PC-3 (cell line): ENCODE measurements at regions not wholly inside any gene's neighbourhood (a gene's known extent, or its start where the extent isn't known, plus 50 kb on each side); places are given as distances from the start of the nearest gene placed in this dataset.

Experiments
- ATAC-seq: fragments of 200-7000 bp; cut with Tn5 transposase; 2 replicates; pipeline ENCODE4 v1.9.1; 2020; ENCODE audit warnings: mild to moderate bottlenecking, moderate library complexity
- BruUV-seq: library from RNA; stranded (reverse); fragments of 400-500 nt; replicated peaks from 2 replicates; lab custom pipeline; 2021; lab: Mats Ljungman, UMichigan
- CTCF ChIA-PET: fragments of 300-600 bp; sonication (Branson Sonifier 250); formaldehyde crosslinking; loops from one replicate; lab custom pipeline; 2022; ENCODE audit warnings: antibody characterized with exemption; lab: Charles Lee
- POLR2A ChIA-PET: fragments of 300-600 bp; sonication (Branson Sonifier 250); formaldehyde crosslinking; loops from one replicate; lab custom pipeline; 2022; ENCODE audit warnings: antibody characterized with exemption; ENCODE audit not compliant: unreplicated experiment; lab: Charles Lee
- DNase-seq: peaks from one replicate; pipeline ENCODE4 v3.0.0-alpha.2; 2015
- H2AFZ ChIP-seq: fragments of 300-600 bp; sonication (generic); 2 replicates; pipeline ENCODE4 v1.6.0; 2016; ENCODE audit warnings: antibody characterized with exemption, low read length
- H3F3A ChIP-seq: fragments of 300-600 bp; sonication (generic); one replicate; pipeline ENCODE4 v1.6.0; 2017; ENCODE audit warnings: antibody characterized with exemption, low read length, control low read depth, mild to moderate bottlenecking; ENCODE audit not compliant: unreplicated experiment
- H3K27ac ChIP-seq: fragments of 300-600 bp; sonication (generic); 2 replicates; pipeline ENCODE4 v1.5.1; 2016; ENCODE audit warnings: mild to moderate bottlenecking, low read length
- H3K27me3 ChIP-seq: fragments of 300-600 bp; sonication (generic); 2 replicates; pipeline ENCODE4 v1.6.1; 2016; ENCODE audit warnings: low read length, mixed read lengths
- H3K36me3 ChIP-seq: fragments of 300-600 bp; sonication (generic); 2 replicates; pipeline ENCODE4 v1.6.1; 2016; ENCODE audit warnings: low read depth, mixed run types, low read length, mixed read lengths
- H3K4me1 ChIP-seq: fragments of 300-600 bp; sonication (generic); 2 replicates; pipeline ENCODE4 v1.5.1; 2016; ENCODE audit warnings: low read length; ENCODE audit not compliant: insufficient read depth
- H3K4me2 ChIP-seq: fragments of 300-600 bp; sonication (generic); 2 replicates; pipeline ENCODE4 v1.6.0; 2016; ENCODE audit warnings: low read length
- H3K4me3 ChIP-seq: fragments of 300-600 bp; sonication (generic); 2 replicates; pipeline ENCODE4 v1.5.1; 2016; ENCODE audit warnings: mild to moderate bottlenecking, low read length, mixed read lengths
- H3K79me2 ChIP-seq: fragments of 300-600 bp; sonication (generic); 2 replicates; pipeline ENCODE4 v1.6.1; 2017; ENCODE audit warnings: low read length, mixed read lengths
- H3K9ac ChIP-seq: fragments of 300-600 bp; sonication (generic); 2 replicates; pipeline ENCODE4 v1.6.0; 2016; ENCODE audit warnings: mild to moderate bottlenecking, low read length
- H3K9me2 ChIP-seq: fragments of 300-600 bp; sonication (generic); replicated peaks from 2 replicates; pipeline ENCODE4 v1.6.1; 2016; ENCODE audit warnings: mixed run types, low read length, mixed read lengths
- H3K9me3 ChIP-seq: fragments of 300-600 bp; sonication (generic); 2 replicates; pipeline ENCODE4 v1.6.1; 2016; ENCODE audit warnings: low read length, mixed read lengths
- H4K20me1 ChIP-seq: fragments of 300-600 bp; sonication (generic); 2 replicates; pipeline ENCODE4 v1.6.1; 2016; ENCODE audit warnings: low read length, mixed read lengths
- CTCF ChIP-seq: fragments of 300-600 bp; sonication (generic); conservative IDR thresholded peaks from 2 replicates; pipeline ENCODE4 v1.5.1; 2017; ENCODE audit warnings: antibody characterized with exemption, low read depth, mild to moderate bottlenecking, low read length
- EZH2 ChIP-seq: fragments of 300-600 bp; sonication (generic); IDR thresholded peaks from one replicate; pipeline ENCODE4 v1.6.1; 2017; ENCODE audit warnings: antibody characterized with exemption, mild to moderate bottlenecking, low read length; ENCODE audit not compliant: unreplicated experiment
- EZH2phosphoT487 ChIP-seq: fragments of 300-600 bp; sonication (generic); IDR thresholded peaks from 2 replicates; pipeline ENCODE4 v1.6.1; 2018; ENCODE audit warnings: mild to moderate bottlenecking, antibody characterized with exemption, low read length, borderline replicate concordance
- intact Hi-C: fragments of 100-400 bp; cut with micrococcal nuclease; formaldehyde crosslinking; loops from 2 replicates; pipeline ENCODE4 v1.9.0; 2023

GRCh38 chr2:122261911-122262310 lies 506.5 kb downstream of the TSN start:
- ATAC-seq = no peak
- no peaks in the 10 kb centered on the region for H4K20me1 ChIP-seq
- H3K9ac ChIP-seq = no peak overlapping the region
- H3K4me3 ChIP-seq = no peak overlapping the region
- no peaks in the 10 kb centered on the region for H3K27me3 ChIP-seq
- no peaks in the 10 kb centered on the region for H3K4me1 ChIP-seq
- ChIA-PET CTCF (no interaction called here), POLR2A (no interaction called here)
- H3K36me3 ChIP-seq = no peaks in the 10 kb centered on the region
- intact Hi-C loops = no loop called here
- no peaks in the 10 kb centered on the region for H3F3A ChIP-seq
- H3K9me2 ChIP-seq = no peaks in the 10 kb centered on the region
- no TSS peak for BruUV-seq
- no peak overlapping the region for H3K4me2 ChIP-seq
- no peaks in the 10 kb centered on the region for H3K9me3 ChIP-seq
- DNase-seq = no peak
- no peak overlapping the region for H2AFZ ChIP-seq
- no peak for TF ChIP-seq CTCF
- no peak for TF ChIP-seq EZH2
- TF ChIP-seq EZH2phosphoT487 = no peak
- H3K27ac ChIP-seq = no peak overlapping the region
- H3K79me2 ChIP-seq = no peaks in the 10 kb centered on the region

GRCh38 chr2:122263746-122264145 lies 508.3 kb downstream of the TSN start:
- TF ChIP-seq EZH2phosphoT487 = no peak
- no peak for TF ChIP-seq EZH2
- no peak for TF ChIP-seq CTCF
- Histone ChIP-seq H3K4me3 (no peak overlapping the region), H3K79me2 (no peaks in the 10 kb centered on the region), H3K27ac (no peak overlapping the region), H3F3A (no peaks in the 10 kb centered on the region), H3K4me2 (no peak overlapping the region), H2AFZ (no peak overlapping the region), H4K20me1 (no peaks in the 10 kb centered on the region), H3K27me3 (no peaks in the 10 kb centered on the region), H3K36me3 (no peaks in the 10 kb centered on the region), H3K9me2 (no peaks in the 10 kb centered on the region), H3K4me1 (no peaks in the 10 kb centered on the region), H3K9me3 (no peaks in the 10 kb centered on the region), H3K9ac (no peak overlapping the region)
- CTCF ChIA-PET = no interaction called here
- BruUV-seq = no TSS peak
- POLR2A ChIA-PET = no interaction called here
- intact Hi-C loops = no loop called here
- DNase-seq = no peak
- no peak for ATAC-seq

GRCh38 chr2:122266636-122267035 lies 511.2 kb downstream of the TSN start:
- H2AFZ ChIP-seq = no peak overlapping the region
- H3K27me3 ChIP-seq = no peaks in the 10 kb centered on the region
- no peaks in the 10 kb centered on the region for H3K36me3 ChIP-seq
- no peak overlapping the region for H3K4me2 ChIP-seq
- no TSS peak for BruUV-seq
- H3K4me1 ChIP-seq = no peaks in the 10 kb centered on the region
- H3K9me2 ChIP-seq = no peaks in the 10 kb centered on the region
- ChIA-PET POLR2A (no interaction called here), CTCF (no interaction called here)
- no peak for TF ChIP-seq EZH2phosphoT487
- TF ChIP-seq CTCF = no peak
- no peak for TF ChIP-seq EZH2
- H3K4me3 ChIP-seq = no peak overlapping the region
- no peaks in the 10 kb centered on the region for H3F3A ChIP-seq
- intact Hi-C loops = no loop called here
- H3K27ac ChIP-seq = no peak overlapping the region
- no peak for ATAC-seq
- H3K9me3 ChIP-seq = no peaks in the 10 kb centered on the region
- H3K9ac ChIP-seq = no peak overlapping the region
- H3K79me2 ChIP-seq = no peaks in the 10 kb centered on the region
- DNase-seq = no peak
- no peaks in the 10 kb centered on the region for H4K20me1 ChIP-seq
